ENCODE measurements at regions not wholly inside any gene's neighbourhood (a gene's known extent, or its start where the extent isn't known, plus 50 kb on each side); places are given as distances from the start of the nearest gene placed in this dataset.

DNA sequence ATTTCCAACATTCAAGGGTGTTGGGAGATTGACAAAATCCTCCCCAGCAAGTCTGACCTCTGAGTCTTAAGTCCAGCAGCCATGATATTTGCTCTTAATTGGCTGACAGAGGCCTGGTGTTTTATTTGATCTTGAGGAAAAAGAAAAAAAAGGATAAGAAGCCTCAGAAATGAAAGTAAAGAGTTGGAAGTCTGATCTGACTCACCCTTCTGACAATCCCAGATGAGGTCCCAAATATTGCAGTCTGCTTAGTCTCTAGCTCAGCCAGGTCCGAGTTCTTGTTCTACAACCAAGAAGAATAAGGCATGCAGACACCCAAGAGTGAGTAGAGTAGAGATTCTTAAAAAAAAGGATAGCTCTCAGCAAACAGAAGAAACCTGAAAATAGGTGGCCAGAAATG, 632.5 kb upstream of the ST8SIA4 start:
- Histone ChIP-seq H3K4me2 (ENCODE audit: low read depth, low read length) (no peak overlapping the region), H3K4me1 (ENCODE audit: insufficient read depth, low read length) (no peaks in the 10 kb centered on the region), H3K9ac (ENCODE audit: insufficient read depth, low read depth, low read length) (no peak overlapping the region), H4K20me1 (ENCODE audit: insufficient read depth, low read length) (no peaks in the 10 kb centered on the region), H3K79me2 (ENCODE audit: insufficient read depth, low read length) (no peaks in the 10 kb centered on the region), H3K27me3 (ENCODE audit: control insufficient read depth in 1 of 2, insufficient read depth in 2 of 2, low read length in 2 of 2) (no peaks in the 10 kb centered on the region), H3K27ac (ENCODE audit: extremely low read length, insufficient read depth, low read length) (no peak overlapping the region), H3K4me3 (replicated peaks in 1 of 3; ENCODE audit: insufficient read depth in 1 of 3, low read depth in 2 of 3, low read length in 3 of 3) (no peak overlapping the region), H3K9me3 (ENCODE audit: low read length) (peaks cover 5% of the 10 kb centered on the region), H2AFZ (ENCODE audit: low read length) (no peak overlapping the region), H3K36me3 (replicated peaks in 1 of 2; ENCODE audit: control insufficient read depth in 1 of 2, insufficient read depth in 2 of 2, low read length in 2 of 2) (no peaks in the 10 kb centered on the region)
- TF ChIP-seq HNRNPLL (IDR thresholded peaks at IDR 0.05; ENCODE audit: low read depth, low read length, poor library complexity, severe bottlenecking) (no peak), SP5 (CRISPR knock-in tag; IDR thresholded peaks at IDR 0.05; ENCODE audit: borderline replicate concordance, low read depth) (no peak), PRDM10 (CRISPR knock-in tag; IDR thresholded peaks at IDR 0.05; ENCODE audit: low read depth) (no peak), CCAR2 (optimal IDR thresholded peaks at IDR 0.05; ENCODE audit: low read depth, low read length) (no peak), HNF1B (CRISPR knock-in tag; IDR thresholded peaks at IDR 0.05) (no peak), RFXANK (CRISPR knock-in tag; IDR thresholded peaks at IDR 0.05) (no peak), THAP7 (CRISPR knock-in tag; IDR thresholded peaks at IDR 0.05) (no peak), PAX8 (CRISPR knock-in tag; IDR thresholded peaks at IDR 0.05; ENCODE audit: borderline replicate concordance) (no peak), TOPORS (CRISPR knock-in tag; IDR thresholded peaks at IDR 0.05) (no peak), ARNT (IDR thresholded peaks at IDR 0.05) (no peak), ZNF746 (CRISPR knock-in tag; IDR thresholded peaks at IDR 0.05) (no peak)
- ChIA-PET CTCF (ENCODE audit: low intra/inter-chr PET ratio, low total read pairs) (no interaction called here), POLR2A (no interaction called here)
- ATAC-seq, result no peak
- intact Hi-C loops (cut with micrococcal nuclease; ENCODE audit: unreplicated experiment), result no loop called here
- WGBS (ENCODE audit: low lambda C conversion rate), result 0% methylated on average over 1 of the region's 1 CpG
- no peak for DNase-seq (ENCODE audit: low spot score)
- in situ Hi-C loops (cut with HindIII; ENCODE audit: extremely low pct_ligation_motif_present, low pct_unique_long_range_greater_than_20kb), result no loop called here
- FAIRE-seq, result no peak
- BruUV-seq (replicated peaks), result no TSS peak
